Endothelial cell of umbilical vein (primary cell): ENCODE measurements at regions not wholly inside any gene's neighbourhood (a gene's known extent, or its start where the extent isn't known, plus 50 kb on each side); places are given as distances from the start of the nearest gene placed in this dataset.

ENCODE experiments used
- BruUV-seq: library from RNA; stranded (reverse); fragments of 400-500 nt; replicated peaks from 2 replicates; lab custom pipeline; 2021; lab: Mats Ljungman, UMichigan
- CTCF ChIA-PET: fragments of 300-600, 350-600 bp; sonication (Branson Sonifier 250); formaldehyde crosslinking; loops from one replicate; lab custom pipeline; 2021; ENCODE audit warnings: antibody characterized with exemption, inconsistent platforms; lab: Charles Lee
- POLR2A ChIA-PET: fragments of 300-600, 350-600 bp; sonication (Branson Sonifier 250); formaldehyde crosslinking; loops from one replicate; lab custom pipeline; 2021; ENCODE audit warnings: antibody characterized with exemption, inconsistent platforms; lab: Charles Lee
- DNase-seq: peaks from one replicate; pipeline ENCODE4 v3.0.0-alpha.2; 2011; ENCODE audit warnings: low read depth, low spot score
- FAIRE-seq: peaks from 2 replicates; lab custom pipeline; 2011; peaks lifted over from hg19 to GRCh38; lab: Jason Lieb, UNC
- H2AFZ ChIP-seq: 2 replicates; pipeline ENCODE4 v1.6.0; 2012; ENCODE audit warnings: low read depth, low read length, control low read depth, inconsistent platforms
- H3K27ac ChIP-seq: 2 replicates; pipeline ENCODE4 v1.5.1; 2011; ENCODE audit warnings: low read depth, mild to moderate bottlenecking, control low read depth, low read length, moderate library complexity; ENCODE audit not compliant: insufficient read depth
- H3K27me3 ChIP-seq, 2 experiments: 2 replicates each; pipeline versions ENCODE4 v1.6.0 to v1.6.1; 2011; ENCODE audit warnings: low read length in 2 of 2, mixed read lengths in 1 of 2; ENCODE audit not compliant: control insufficient read depth in 2 of 2, insufficient read depth in 2 of 2
- H3K36me3 ChIP-seq, 2 experiments: 2 replicates in 1 of 2; 3 replicates in 1 of 2; pipeline ENCODE4 v1.5.1; 2011; ENCODE audit warnings: low read length in 2 of 2, mild to moderate bottlenecking in 1 of 2, moderate library complexity in 1 of 2; ENCODE audit not compliant: control insufficient read depth in 2 of 2, insufficient read depth in 2 of 2; ENCODE audit errors: extremely low read depth in 1 of 2
- H3K4me1 ChIP-seq: 3 replicates; pipeline ENCODE4 v1.5.1; 2011; ENCODE audit warnings: mild to moderate bottlenecking, low read length; ENCODE audit not compliant: control insufficient read depth, insufficient read depth; ENCODE audit errors: extremely low read depth
- H3K4me2 ChIP-seq: 2 replicates; pipeline ENCODE4 v1.6.1; 2011; ENCODE audit warnings: low read length, control low read depth, mixed read lengths; ENCODE audit not compliant: insufficient read depth
- H3K4me3 ChIP-seq, 3 experiments: fragments of 200-600 bp in 1 of 3; sonication (generic), shearing (Covaris generic) in 1 of 3; replicated peaks in 1 of 3; 2 replicates each; pipeline ENCODE4 v1.5.1; 2011 to 2016; ENCODE audit warnings: control low read depth in 3 of 3, low read length in 3 of 3, mild to moderate bottlenecking in 2 of 3, inconsistent platforms in 1 of 3, low read depth in 1 of 3, moderate library complexity in 1 of 3; ENCODE audit not compliant: insufficient read depth in 1 of 3
- H3K79me2 ChIP-seq: 2 replicates; pipeline ENCODE4 v1.6.0; 2012; ENCODE audit warnings: low read length, inconsistent platforms; ENCODE audit not compliant: control insufficient read depth, insufficient read depth
- H3K9ac ChIP-seq: replicated peaks from 2 replicates; pipeline ENCODE3; 2011; ENCODE audit warnings: low read length, control low read depth; ENCODE audit not compliant: insufficient read depth; ENCODE audit errors: extremely low read depth
- H3K9me1 ChIP-seq: replicated peaks from 3 replicates; pipeline ENCODE4 v1.6.0; 2011; ENCODE audit warnings: mild to moderate bottlenecking, low read length; ENCODE audit not compliant: control insufficient read depth, insufficient read depth; ENCODE audit errors: extremely low read depth
- H3K9me3 ChIP-seq: replicated peaks from 2 replicates; pipeline ENCODE4 v1.5.1; 2012; ENCODE audit warnings: low read length, inconsistent platforms; ENCODE audit not compliant: control insufficient read depth, insufficient read depth
- H4K20me1 ChIP-seq: replicated peaks from 2 replicates; pipeline ENCODE3; 2011; ENCODE audit warnings: mild to moderate bottlenecking, low read length; ENCODE audit not compliant: control insufficient read depth, insufficient read depth; ENCODE audit errors: extremely low read depth
- CTCF ChIP-seq, 2 donors: IDR thresholded peaks; 1 replicate in 1 of 2; 2 replicates in 1 of 2; pipeline ENCODE4 v1.5.1; 2011; ENCODE audit warnings: low read length in 2 of 2, mild to moderate bottlenecking in 2 of 2, moderate library complexity in 2 of 2, control low read depth in 1 of 2, inconsistent platforms in 1 of 2, low read depth in 1 of 2; ENCODE audit not compliant: insufficient read depth in 1 of 2; ENCODE audit errors: extremely low read depth in 1 of 2
- EZH2 ChIP-seq: IDR thresholded peaks from 2 replicates; pipeline ENCODE4 v1.6.1; 2012; ENCODE audit warnings: borderline replicate concordance, low read depth, mild to moderate bottlenecking, moderate library complexity, low read length, inconsistent platforms; ENCODE audit not compliant: severe bottlenecking
- FOS ChIP-seq: IDR thresholded peaks from 2 replicates; pipeline ENCODE4 v1.6.1; 2011; ENCODE audit warnings: mild to moderate bottlenecking, low read length, moderate library complexity, borderline replicate concordance; ENCODE audit not compliant: insufficient read depth
- GATA2 ChIP-seq: IDR thresholded peaks from 2 replicates; pipeline ENCODE4 v1.7.0; 2011; ENCODE audit warnings: low read depth, mild to moderate bottlenecking, moderate library complexity, mixed read lengths, low read length; ENCODE audit not compliant: insufficient read length, insufficient read depth
- JUN ChIP-seq: IDR thresholded peaks from 2 replicates; pipeline ENCODE4 v1.6.1; 2011; ENCODE audit warnings: borderline replicate concordance, low read depth; ENCODE audit not compliant: insufficient read length, insufficient read depth
- MAX ChIP-seq: IDR thresholded peaks from 2 replicates; pipeline ENCODE4 v1.6.1; 2011; ENCODE audit not compliant: insufficient read depth, insufficient read length
- MYC ChIP-seq: IDR thresholded peaks from one replicate; pipeline ENCODE4 v1.6.1; 2011; ENCODE audit warnings: mild to moderate bottlenecking, low read depth, low read length
- POLR2A ChIP-seq: IDR thresholded peaks from 2 replicates; pipeline ENCODE4 v1.6.1; 2012; ENCODE audit warnings: low read depth, mild to moderate bottlenecking, control low read depth, low read length
- POLR2AphosphoS5 ChIP-seq: IDR thresholded peaks from 2 replicates; pipeline ENCODE4 v1.6.1; 2012; ENCODE audit warnings: low read depth, mild to moderate bottlenecking, control low read depth, low read length, moderate library complexity; ENCODE audit not compliant: insufficient read depth
- dilution Hi-C: fragments of 300-500 bp; cut with MboI; formaldehyde crosslinking; loops from one replicate; pipeline ENCODE4 v1.15.0; 2019; ENCODE audit warnings: low sequenced_read_pairs; ENCODE audit not compliant: extremely low pct_ligation_motif_present
- intact Hi-C: fragments of 100-400 bp; cut with micrococcal nuclease; formaldehyde crosslinking; loops from one replicate; pipeline ENCODE4 v1.10.0; 2022

GRCh38 chr2:37784759-37785149 lies 113.3 kb upstream of the CDC42EP3 start:
- Histone ChIP-seq H3K27me3 (no peaks in the 10 kb centered on the region), H2AFZ (no peak overlapping the region), H3K79me2 (no peaks in the 10 kb centered on the region), H3K4me1 (peaks cover 19% of the 10 kb centered on the region), H3K9ac (no peak overlapping the region), H3K4me2 (no peak overlapping the region), H3K9me1 (no peaks in the 10 kb centered on the region), H3K36me3 (no peaks in the 10 kb centered on the region), H3K9me3 (no peaks in the 10 kb centered on the region), H4K20me1 (no peaks in the 10 kb centered on the region), H3K27ac (no peak overlapping the region), H3K4me3 (no peak overlapping the region)
- POLR2A ChIA-PET: no interaction called here
- FAIRE-seq (no peak), DNase-seq (no peak)
- no TSS peak for BruUV-seq
- intact Hi-C loops (no loop called here), dilution Hi-C loops (no loop called here)
- CTCF ChIA-PET: no interaction called here
- TF ChIP-seq FOS (no peak), POLR2AphosphoS5 (no peak), MAX (no peak), MYC (no peak), EZH2 (no peak), JUN (no peak), GATA2 (no peak), CTCF (IDR thresholded peaks at IDR 0.05; ENCODE audit: extremely low read depth in 1 of 2, insufficient read depth in 1 of 2, low read depth in 1 of 2, low read length in 2 of 2) (no peak), POLR2A (no peak)
